Prostate gland (tissue), 2 donors: ENCODE measurements at regions not wholly inside any gene's neighbourhood (a gene's known extent, or its start where the extent isn't known, plus 50 kb on each side); places are given as distances from the start of the nearest gene placed in this dataset.
"Not testable (repeated sequence)": the region's sequence is repeated elsewhere in the genome, so short reads cannot be mapped to it uniquely, and the experiment has no call there.

ENCODE experiments used
- DNase-seq: peaks from one replicate; pipeline ENCODE4 v3.0.0-alpha.2; 2019; ENCODE audit warnings: low spot score
- H3K27ac ChIP-seq, 2 donors: fragments of 200-600 bp; sonication (generic); 2 replicates each; pipeline ENCODE4 v1.5.1; 2017 to 2019
- H3K27me3 ChIP-seq: fragments of 200-600 bp; sonication (generic); replicated peaks from 2 replicates; pipeline ENCODE4 v1.5.1; 2019; ENCODE audit not compliant: insufficient read depth
- H3K36me3 ChIP-seq, 2 donors: fragments of 200-600 bp; sonication (generic); 1 replicate in 1 of 2; 2 replicates in 1 of 2; pipeline versions ENCODE4 v1.5.1 to v1.8.1; 2017 to 2019
- H3K4me1 ChIP-seq: fragments of 200-600 bp; sonication (generic); replicated peaks from 2 replicates; pipeline ENCODE4 v1.5.1; 2019
- H3K4me3 ChIP-seq, 2 donors: fragments of 200-600 bp; sonication (generic); 2 replicates each; pipeline ENCODE4 v1.5.1; 2017 to 2019
- H3K9me3 ChIP-seq: fragments of 200-600 bp; sonication (generic); 2 replicates; pipeline ENCODE4 v1.5.1; 2017
- CTCF ChIP-seq, 4 experiments: fragments of 200-600 bp in 2 of 4; fragments of 450-650 bp in 2 of 4; sonication (generic) in 2 of 4; IDR thresholded peaks; 1 replicate in 3 of 4; 2 replicates in 1 of 4; pipeline ENCODE4 v1.5.1; 2016 to 2019; ENCODE audit warnings: antibody characterized with exemption in 4 of 4, mild to moderate bottlenecking in 2 of 4, moderate library complexity in 2 of 4
- POLR2A ChIP-seq: fragments of 450-650 bp; IDR thresholded peaks from one replicate; pipeline ENCODE4 v1.6.1; 2016; ENCODE audit warnings: antibody characterized with exemption, mild to moderate bottlenecking
- POLR2AphosphoS5 ChIP-seq: sonication (generic); formaldehyde crosslinking; IDR thresholded peaks from one replicate; pipeline ENCODE4 v1.6.1; 2017; ENCODE audit warnings: antibody characterized with exemption
- WGBS: methylation state at CpG from one replicate; pipeline ENCODE4 v1.1.5; 2018; 5-methylcytosine and 5-hydroxymethylcytosine counted together
- intact Hi-C: fragments of 100-400 bp; cut with DNase I; formaldehyde crosslinking; loops from one replicate; pipeline ENCODE4 v1.14.2; 2022

GRCh38 chr4:66777097-66777496 is 768.2 kb downstream of the CENPC start:
- DNase-seq: no peak
- Histone ChIP-seq H3K4me1 (no peaks in the 10 kb centered on the region), H3K27ac (no peak overlapping the region), H3K4me3 (no peak overlapping the region), H3K36me3 (no peaks in the 10 kb centered on the region), H3K27me3 (no peaks in the 10 kb centered on the region), H3K9me3 (no peaks in the 10 kb centered on the region)
- 35% methylated on average over 2 of the region's 2 CpGs for WGBS
- intact Hi-C loops: no loop called here
- TF ChIP-seq CTCF (IDR thresholded peaks at IDR 0.05) (no peak), POLR2A (no peak), POLR2AphosphoS5 (no peak)

DNA sequence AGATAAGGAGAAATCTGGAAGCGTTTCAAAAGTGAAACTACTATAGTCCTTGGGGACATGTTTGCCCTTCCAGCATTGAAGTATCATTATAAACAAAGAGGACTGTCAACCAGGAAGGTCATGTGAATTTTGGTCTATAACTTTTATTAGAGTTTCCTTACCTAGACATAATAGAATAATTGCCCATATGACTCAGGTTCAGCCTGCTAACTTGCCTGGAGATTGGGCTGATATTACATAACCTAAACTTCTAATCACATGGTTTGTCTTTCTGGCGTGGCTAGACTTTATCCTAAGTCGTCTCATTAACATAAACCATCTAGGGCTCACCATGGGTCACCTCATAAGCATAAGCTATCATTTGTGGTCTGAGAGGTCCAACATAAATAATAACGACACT is 775.9 kb downstream of the CENPC start:
- no peak for DNase-seq
- no peak overlapping the region for H3K4me3 ChIP-seq
- H3K4me1 ChIP-seq: no peaks in the 10 kb centered on the region
- no peaks in the 10 kb centered on the region for H3K36me3 ChIP-seq
- no peaks in the 10 kb centered on the region for H3K9me3 ChIP-seq
- WGBS: 39% methylated on average over 4 of the region's 4 CpGs
- no peak for TF ChIP-seq POLR2AphosphoS5
- TF ChIP-seq POLR2A: no peak
- no peak for TF ChIP-seq CTCF (IDR thresholded peaks at IDR 0.05)
- H3K27ac ChIP-seq: no peak overlapping the region
- no peaks in the 10 kb centered on the region for H3K27me3 ChIP-seq
- intact Hi-C loops: no loop called here

GRCh38 chr4:66767442-66767841 is 777.9 kb downstream of the CENPC start:
- Histone ChIP-seq H3K27ac (no peak overlapping the region), H3K4me3 (no peak overlapping the region), H3K36me3 (no peaks in the 10 kb centered on the region), H3K9me3 (no peaks in the 10 kb centered on the region), H3K27me3 (no peaks in the 10 kb centered on the region), H3K4me1 (no peaks in the 10 kb centered on the region)
- 89% methylated on average over 1 of the region's 1 CpG for WGBS
- DNase-seq: no peak
- TF ChIP-seq CTCF (IDR thresholded peaks at IDR 0.05): no peak
- no peak for TF ChIP-seq POLR2A
- no peak for TF ChIP-seq POLR2AphosphoS5
- intact Hi-C loops: no loop called here

GRCh38 chr4:66766557-66766956 is 778.7 kb downstream of the CENPC start:
- 95% methylated on average over 1 of the region's 1 CpG for WGBS
- no peaks in the 10 kb centered on the region for H3K9me3 ChIP-seq
- no peak overlapping the region for H3K27ac ChIP-seq
- TF ChIP-seq POLR2A (no peak), POLR2AphosphoS5 (no peak), CTCF (IDR thresholded peaks at IDR 0.05) (no peak)
- no peaks in the 10 kb centered on the region for H3K27me3 ChIP-seq
- no peaks in the 10 kb centered on the region for H3K4me1 ChIP-seq
- no peaks in the 10 kb centered on the region for H3K36me3 ChIP-seq
- no peak for DNase-seq
- intact Hi-C loops: no loop called here
- no peak overlapping the region for H3K4me3 ChIP-seq

DNA sequence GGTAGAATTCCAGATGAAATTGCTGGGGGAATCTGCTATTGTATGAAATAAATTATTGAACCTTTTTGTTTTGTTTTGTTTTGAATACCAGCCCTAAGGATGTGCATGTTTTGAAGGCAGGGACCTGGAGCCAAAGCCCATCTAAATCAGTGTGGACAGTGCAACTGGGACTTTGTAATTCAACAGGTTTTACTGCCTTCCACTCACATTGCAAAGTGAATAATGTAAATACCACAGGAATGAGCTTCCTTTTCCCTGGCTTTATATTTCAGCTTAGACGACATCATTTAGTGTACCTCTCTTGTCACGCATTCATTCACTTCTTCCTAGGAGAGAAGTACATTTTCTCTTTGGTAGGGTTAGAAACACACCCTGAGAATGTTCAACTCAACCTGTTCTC is 795.0 kb downstream of the CENPC start:
- Histone ChIP-seq H3K36me3 (no peaks in the 10 kb centered on the region), H3K4me3 (no peak overlapping the region), H3K9me3 (no peaks in the 10 kb centered on the region), H3K4me1 (no peaks in the 10 kb centered on the region), H3K27ac (no peak overlapping the region), H3K27me3 (no peaks in the 10 kb centered on the region)
- no peak for DNase-seq
- WGBS: 23% methylated on average over 2 of the region's 2 CpGs
- intact Hi-C loops: no loop called here
- TF ChIP-seq CTCF (IDR thresholded peaks at IDR 0.05): no peak
- TF ChIP-seq POLR2AphosphoS5: no peak
- no peak for TF ChIP-seq POLR2A

DNA sequence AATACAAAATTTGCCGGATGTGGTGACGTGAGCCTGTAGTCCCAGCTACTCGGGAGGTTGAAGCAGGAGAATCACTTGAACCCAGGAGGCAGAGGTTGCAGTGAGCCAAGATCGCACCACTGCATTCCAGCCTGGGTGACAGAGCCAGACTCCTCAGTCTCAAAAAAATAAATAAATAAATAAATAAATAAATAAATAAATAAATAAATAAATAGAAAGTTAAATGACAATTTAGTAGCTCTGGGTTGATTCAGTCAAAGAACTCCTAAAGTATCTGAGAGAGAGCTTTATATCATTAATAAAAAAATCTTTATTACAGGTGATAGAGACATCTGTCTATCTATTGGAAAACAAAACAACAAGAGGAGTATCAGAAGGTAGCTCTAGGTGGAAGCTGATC is 798.4 kb downstream of the CENPC start:
- H3K27ac ChIP-seq, H3K9me3 ChIP-seq, H3K36me3 ChIP-seq, H3K4me3 ChIP-seq, H3K27me3 ChIP-seq, intact Hi-C loops, H3K4me1 ChIP-seq, DNase-seq: not testable (repeated sequence)
- WGBS: 94% methylated on average over 4 of the region's 4 CpGs
